WI38 (cell line): ENCODE measurements at regions not wholly inside any gene's neighbourhood (a gene's known extent, or its start where the extent isn't known, plus 50 kb on each side); places are given as distances from the start of the nearest gene placed in this dataset.

Source experiments
- H3K4me3 ChIP-seq: 2 replicates; pipeline ENCODE4 v1.5.1; 2011; ENCODE audit warnings: low read depth, mild to moderate bottlenecking, control low read depth, low read length
- CTCF ChIP-seq: IDR thresholded peaks from 2 replicates; pipeline ENCODE4 v1.5.1; 2012; ENCODE audit warnings: low read depth, mild to moderate bottlenecking, control low read depth, low read length

DNA sequence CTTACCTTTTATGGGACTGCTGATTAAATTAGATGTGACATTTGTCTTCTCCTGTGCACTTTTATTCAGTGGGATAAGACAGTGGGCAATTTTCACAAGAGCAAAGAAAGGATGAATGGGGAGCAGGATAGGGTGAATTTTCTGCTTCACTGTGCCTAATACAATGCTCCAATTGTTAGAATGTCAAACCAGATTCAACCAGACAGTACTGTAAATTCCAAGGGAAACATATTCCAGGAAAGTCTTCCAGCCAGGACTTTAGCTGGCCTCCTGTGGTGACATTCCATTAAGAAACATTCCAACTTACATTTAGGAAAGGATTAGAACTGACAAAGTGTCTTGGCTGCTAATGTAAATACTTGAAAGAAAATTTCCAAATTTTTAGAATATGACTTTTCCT, 100.1 kb upstream of the PROK2 start:
- H3K4me3 ChIP-seq = no peak overlapping the region
- no peak for TF ChIP-seq CTCF

- no peak overlapping the region for H3K4me3 ChIP-seq
- no peak for TF ChIP-seq CTCF
Observed at GRCh38 chr3:71881732-71882131, 96.8 kb upstream of the PROK2 start.

DNA sequence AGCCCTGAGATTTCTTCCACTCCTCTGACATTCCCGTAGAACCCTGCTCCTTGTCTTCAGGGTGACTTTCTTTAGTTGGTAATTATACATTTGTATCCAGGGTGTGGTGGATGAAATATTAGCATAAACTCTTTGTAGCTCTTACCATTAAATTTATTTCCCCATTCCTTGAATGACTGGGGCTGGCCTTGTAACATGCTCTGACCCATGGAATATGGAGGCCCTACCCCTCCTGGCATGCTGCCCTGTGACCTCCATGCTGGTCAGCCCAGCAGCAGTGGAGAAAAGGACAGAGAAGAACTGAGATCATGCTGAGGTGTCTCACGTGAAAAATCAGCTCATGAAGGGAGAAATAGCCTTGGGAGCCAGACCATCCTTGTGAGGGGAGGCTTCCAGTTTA, 96.1 kb upstream of the PROK2 start:
- no peak overlapping the region for H3K4me3 ChIP-seq
- TF ChIP-seq CTCF = no peak

- no peak for TF ChIP-seq CTCF
- no peak overlapping the region for H3K4me3 ChIP-seq
Observed at GRCh38 chr3:71879089-71879488, 94.1 kb upstream of the PROK2 start.

DNA sequence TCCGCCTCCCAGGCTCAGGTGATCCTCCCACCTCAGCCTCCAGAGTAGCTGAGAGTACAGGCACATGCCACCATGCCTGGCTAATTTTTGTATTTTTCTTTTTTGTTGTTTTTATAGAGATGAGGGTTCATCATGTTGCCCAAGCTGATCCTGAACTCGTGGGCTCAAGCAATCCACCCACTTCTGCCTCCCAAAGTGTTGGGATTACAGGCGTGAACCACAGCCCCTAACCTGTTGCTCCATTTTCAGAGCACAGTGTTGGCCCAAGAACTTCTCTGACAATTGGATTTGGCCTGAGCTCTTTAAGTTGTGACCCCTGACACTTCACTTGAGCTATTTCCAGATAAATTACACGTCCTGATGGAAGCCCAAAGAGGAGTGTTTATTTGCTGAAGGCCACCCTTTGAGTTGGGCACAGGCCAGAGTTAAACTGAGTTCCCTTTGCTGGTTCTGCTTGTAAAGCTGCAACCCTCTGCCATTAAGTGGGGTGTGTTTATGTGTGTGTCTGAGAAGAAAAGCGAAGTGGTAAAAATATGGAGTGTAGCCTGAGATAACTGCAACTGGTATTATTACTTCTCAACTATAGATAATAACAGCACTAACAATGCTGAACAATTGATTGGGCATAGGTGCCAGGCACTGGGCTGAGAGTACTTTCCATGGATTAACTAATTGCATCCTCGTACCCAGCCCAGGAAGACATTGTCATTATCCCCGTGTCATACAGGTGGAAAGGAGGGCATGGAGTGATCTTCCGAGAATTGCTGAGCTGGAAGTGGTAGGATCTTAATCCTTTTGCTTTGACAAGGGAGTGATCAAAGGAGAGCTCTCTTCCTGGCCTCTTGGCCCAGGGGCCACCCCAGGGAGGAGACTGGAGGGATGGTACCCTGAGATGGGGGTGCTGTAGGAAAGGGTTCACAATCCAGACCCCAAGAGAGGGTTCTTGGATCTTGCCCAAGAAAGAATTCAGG, 91.5 kb upstream of the PROK2 start:
- H3K4me3 ChIP-seq = no peak overlapping the region
- TF ChIP-seq CTCF = no peak

GRCh38 chr3:71875461-71875947, 90.6 kb upstream of the PROK2 start:
- peak; percentile 70 for TF ChIP-seq CTCF
- no peak overlapping the region for H3K4me3 ChIP-seq

GRCh38 chr3:71874618-71875017, 89.7 kb upstream of the PROK2 start:
- TF ChIP-seq CTCF = no peak

More at GRCh38 chr3:71874618-71875017, 89.7 kb upstream of the PROK2 start:
- H3K4me3 ChIP-seq = no peak overlapping the region
